LNCAP (cell line): ENCODE measurements at regions not wholly inside any gene's neighbourhood (a gene's known extent, or its start where the extent isn't known, plus 50 kb on each side); places are given as distances from the start of the nearest gene placed in this dataset.

ENCODE experiments used
- TF ChIP-seq, protein P1 (sequence below): fragments of 450-650 bp; IDR thresholded peaks from 2 replicates; pipeline ENCODE4 v1.5.1; 2017; ENCODE audit warnings: mild to moderate bottlenecking

GRCh38 chr20:40225596-40225995 is 463.4 kb downstream of the MAFB start:
- TF ChIP-seq, protein P1, sequence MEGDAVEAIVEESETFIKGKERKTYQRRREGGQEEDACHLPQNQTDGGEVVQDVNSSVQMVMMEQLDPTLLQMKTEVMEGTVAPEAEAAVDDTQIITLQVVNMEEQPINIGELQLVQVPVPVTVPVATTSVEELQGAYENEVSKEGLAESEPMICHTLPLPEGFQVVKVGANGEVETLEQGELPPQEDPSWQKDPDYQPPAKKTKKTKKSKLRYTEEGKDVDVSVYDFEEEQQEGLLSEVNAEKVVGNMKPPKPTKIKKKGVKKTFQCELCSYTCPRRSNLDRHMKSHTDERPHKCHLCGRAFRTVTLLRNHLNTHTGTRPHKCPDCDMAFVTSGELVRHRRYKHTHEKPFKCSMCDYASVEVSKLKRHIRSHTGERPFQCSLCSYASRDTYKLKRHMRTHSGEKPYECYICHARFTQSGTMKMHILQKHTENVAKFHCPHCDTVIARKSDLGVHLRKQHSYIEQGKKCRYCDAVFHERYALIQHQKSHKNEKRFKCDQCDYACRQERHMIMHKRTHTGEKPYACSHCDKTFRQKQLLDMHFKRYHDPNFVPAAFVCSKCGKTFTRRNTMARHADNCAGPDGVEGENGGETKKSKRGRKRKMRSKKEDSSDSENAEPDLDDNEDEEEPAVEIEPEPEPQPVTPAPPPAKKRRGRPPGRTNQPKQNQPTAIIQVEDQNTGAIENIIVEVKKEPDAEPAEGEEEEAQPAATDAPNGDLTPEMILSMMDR = no peak

- TF ChIP-seq, protein P1 = no peak
Measured at GRCh38 chr20:40223810-40224209, 465.2 kb downstream of the MAFB start.

DNA sequence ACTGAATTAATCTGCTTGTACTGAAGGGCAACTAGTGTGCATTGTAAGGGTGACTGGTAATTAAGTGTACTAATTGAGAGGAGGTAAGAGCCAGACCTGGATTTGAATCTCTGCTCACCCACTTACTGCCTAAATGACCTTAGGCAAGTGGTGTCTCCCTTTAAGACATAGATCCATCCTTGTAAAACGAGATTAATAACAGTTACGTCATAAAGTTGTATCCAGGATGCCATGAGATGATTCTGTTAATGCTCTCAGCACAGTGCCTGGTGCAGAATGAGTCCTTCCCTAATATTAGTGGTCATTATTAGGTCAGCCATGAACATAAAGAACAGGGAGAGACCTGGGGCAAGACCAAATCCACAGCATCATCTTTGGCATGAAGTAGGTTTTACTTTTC is 470.1 kb downstream of the MAFB start:
- TF ChIP-seq, protein P1 = no peak

- TF ChIP-seq, protein P1 = no peak
Measured at GRCh38 chr20:40218316-40218969, 470.6 kb downstream of the MAFB start.

- TF ChIP-seq, protein P1 = no peak
Measured at GRCh38 chr20:40207655-40208054, 481.4 kb downstream of the MAFB start.

DNA sequence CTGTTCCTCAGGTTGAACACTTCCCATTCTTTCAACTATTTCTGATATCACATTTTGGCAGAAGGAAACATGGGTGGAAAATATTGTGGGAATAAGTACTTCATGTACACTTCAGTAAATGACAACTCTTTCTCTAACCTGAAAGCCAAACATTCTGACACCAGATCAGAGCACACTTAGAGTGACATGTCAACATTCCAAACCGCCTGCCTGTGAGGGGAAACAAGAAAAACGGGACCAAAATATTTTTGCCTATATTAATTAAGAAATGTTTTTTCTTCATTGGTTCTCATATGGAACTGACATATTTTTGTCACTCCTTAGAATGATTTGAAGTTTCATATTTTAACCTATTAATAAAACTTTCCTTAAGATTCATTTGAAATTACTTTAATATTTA is 483.1 kb downstream of the MAFB start:
- TF ChIP-seq, protein P1 = no peak

DNA sequence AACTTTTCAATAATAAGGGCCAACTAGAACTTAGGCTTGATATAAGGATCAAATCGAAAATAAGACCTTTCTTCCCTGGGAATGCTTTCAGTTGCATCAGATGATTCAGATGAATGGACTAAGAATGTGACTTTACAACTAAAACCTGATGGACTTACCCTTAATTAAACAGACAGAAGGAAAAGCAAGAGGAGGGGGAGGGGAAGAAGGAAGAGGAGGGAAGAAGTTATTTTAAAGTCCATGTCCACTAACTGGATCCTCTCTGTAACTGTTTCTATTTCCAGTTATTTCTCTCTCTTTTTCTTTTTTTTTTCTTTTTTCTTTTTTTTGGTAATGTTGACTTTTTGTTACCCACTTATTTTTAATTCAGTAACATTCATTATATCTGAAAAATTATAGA is 486.0 kb downstream of the MAFB start:
- TF ChIP-seq, protein P1 = no peak

- TF ChIP-seq, protein P1 = no peak
Measured at GRCh38 chr20:40197691-40198090, 491.3 kb downstream of the MAFB start.
